ENCODE measurements at regions not wholly inside any gene's neighbourhood (a gene's known extent, or its start where the extent isn't known, plus 50 kb on each side); places are given as distances from the start of the nearest gene placed in this dataset.

DNA sequence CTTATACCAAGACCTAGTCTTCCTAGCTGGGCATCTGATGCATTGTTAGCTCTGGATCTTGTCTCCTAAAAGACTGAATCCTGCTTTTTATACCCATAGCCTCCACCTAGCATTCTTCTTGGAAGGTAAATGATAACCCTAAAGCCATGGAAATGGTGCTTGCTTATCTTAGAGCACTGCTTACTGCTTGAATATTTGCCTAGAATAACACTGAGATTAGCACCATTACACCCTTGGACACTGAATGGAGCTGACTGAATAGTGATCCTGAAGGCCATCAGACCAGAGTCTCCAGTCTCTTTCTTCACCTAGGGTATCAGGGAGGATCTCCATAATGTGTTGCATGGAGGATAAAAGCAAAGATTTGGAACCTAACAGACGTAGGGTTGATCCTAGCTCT, 50.3 kb upstream of the UGP2 start:
- ATAC-seq (ENCODE audit: insufficient read depth, low read depth) (no peak), DNase-seq (no peak)
- H3K27ac ChIP-seq (ENCODE audit: low read length), result no peak overlapping the region
- H3K27me3 ChIP-seq (ENCODE audit: insufficient read depth, low read length, poor library complexity), result no peaks in the 10 kb centered on the region
- no peaks in the 10 kb centered on the region for H3K36me3 ChIP-seq (ENCODE audit: insufficient read depth, low read length)
- no peaks in the 10 kb centered on the region for H4K20me1 ChIP-seq (ENCODE audit: insufficient read depth, low read length)
- TF ChIP-seq, protein P1, sequence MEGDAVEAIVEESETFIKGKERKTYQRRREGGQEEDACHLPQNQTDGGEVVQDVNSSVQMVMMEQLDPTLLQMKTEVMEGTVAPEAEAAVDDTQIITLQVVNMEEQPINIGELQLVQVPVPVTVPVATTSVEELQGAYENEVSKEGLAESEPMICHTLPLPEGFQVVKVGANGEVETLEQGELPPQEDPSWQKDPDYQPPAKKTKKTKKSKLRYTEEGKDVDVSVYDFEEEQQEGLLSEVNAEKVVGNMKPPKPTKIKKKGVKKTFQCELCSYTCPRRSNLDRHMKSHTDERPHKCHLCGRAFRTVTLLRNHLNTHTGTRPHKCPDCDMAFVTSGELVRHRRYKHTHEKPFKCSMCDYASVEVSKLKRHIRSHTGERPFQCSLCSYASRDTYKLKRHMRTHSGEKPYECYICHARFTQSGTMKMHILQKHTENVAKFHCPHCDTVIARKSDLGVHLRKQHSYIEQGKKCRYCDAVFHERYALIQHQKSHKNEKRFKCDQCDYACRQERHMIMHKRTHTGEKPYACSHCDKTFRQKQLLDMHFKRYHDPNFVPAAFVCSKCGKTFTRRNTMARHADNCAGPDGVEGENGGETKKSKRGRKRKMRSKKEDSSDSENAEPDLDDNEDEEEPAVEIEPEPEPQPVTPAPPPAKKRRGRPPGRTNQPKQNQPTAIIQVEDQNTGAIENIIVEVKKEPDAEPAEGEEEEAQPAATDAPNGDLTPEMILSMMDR (IDR thresholded peaks at IDR 0.05; ENCODE audit: borderline replicate concordance, extremely low read depth, low read length, poor library complexity, severe bottlenecking), result no peak
- TF ChIP-seq EZH2 (IDR thresholded peaks at IDR 0.05; ENCODE audit: borderline replicate concordance, low read depth, low read length, severe bottlenecking), result no peak
- no peak overlapping the region for H3K9ac ChIP-seq (ENCODE audit: low read depth, low read length)
- H3K79me2 ChIP-seq (ENCODE audit: insufficient read depth, low read length), result no peaks in the 10 kb centered on the region
- no peak overlapping the region for H2AFZ ChIP-seq (ENCODE audit: low read depth, low read length)
- no peak overlapping the region for H3K4me3 ChIP-seq (ENCODE audit: low read depth in 1 of 2, low read length in 2 of 2)
- H3K4me1 ChIP-seq (ENCODE audit: insufficient read depth, low read length), result no peaks in the 10 kb centered on the region
- no peak overlapping the region for H3K4me2 ChIP-seq (ENCODE audit: insufficient read depth, low read length)
- no peaks in the 10 kb centered on the region for H3K9me3 ChIP-seq (ENCODE audit: insufficient read depth, low read length, severe bottlenecking)
